ENCODE measurements at regions not wholly inside any gene's neighbourhood (a gene's known extent, or its start where the extent isn't known, plus 50 kb on each side); places are given as distances from the start of the nearest gene placed in this dataset.

GRCh38 chr1:101428562-101428961 is 191.7 kb downstream of the S1PR1 start:
- Histone ChIP-seq H2BK12ac (ENCODE audit: low read depth, low read length) (no peak overlapping the region), H4K5ac (ENCODE audit: insufficient read length, low read depth, low read length) (no peak overlapping the region), H2BK15ac (ENCODE audit: low read length) (no peak overlapping the region), H2AFZ (ENCODE audit: low read length) (no peak overlapping the region), H3K56ac (replicated peaks; ENCODE audit: insufficient read length, low read depth, low read length) (no peak overlapping the region), H3K4me3 (ENCODE audit: extremely low read depth in 1 of 4, insufficient read depth in 2 of 4, low read depth in 3 of 4, low read length in 4 of 4) (no peak overlapping the region), H3K79me1 (ENCODE audit: low read depth, low read length) (no peaks in the 10 kb centered on the region), H4K20me1 (replicated peaks in 1 of 2; ENCODE audit: control insufficient read depth in 1 of 2, insufficient read depth in 2 of 2, low read length in 2 of 2) (no peaks in the 10 kb centered on the region), H3K27ac (ENCODE audit: low read depth, low read length) (no peak overlapping the region), H4K91ac (replicated peaks; ENCODE audit: insufficient read length, low read length) (no peak overlapping the region), H2BK120ac (replicated peaks; ENCODE audit: low read depth, low read length) (no peak overlapping the region), H3K36me3 (ENCODE audit: control insufficient read depth in 2 of 4, insufficient read depth in 4 of 4, low read length in 3 of 4) (no peaks in the 10 kb centered on the region), H3K9ac (replicated peaks in 1 of 4; ENCODE audit: extremely low read depth in 1 of 4, low read depth in 3 of 4, low read length in 3 of 4) (no peak overlapping the region), H3K14ac (ENCODE audit: insufficient read length) (no peak overlapping the region), H3K18ac (ENCODE audit: extremely low read depth, low read length) (no peak overlapping the region), H3K23ac (ENCODE audit: insufficient read length) (no peak overlapping the region), H3K79me2 (ENCODE audit: control insufficient read depth in 1 of 2, insufficient read depth in 2 of 2, low read length in 2 of 2) (no peaks in the 10 kb centered on the region), H2BK20ac (ENCODE audit: low read length) (no peak overlapping the region), H3K4ac (replicated peaks; ENCODE audit: insufficient read length, low read depth, low read length) (no peak overlapping the region), H2AK5ac (ENCODE audit: low read depth, low read length) (no peak overlapping the region), H3K4me1 (replicated peaks in 1 of 4; ENCODE audit: control insufficient read depth in 3 of 4, insufficient read depth in 4 of 4, low read length in 3 of 4) (no peaks in the 10 kb centered on the region), H3K4me2 (ENCODE audit: insufficient read depth in 1 of 2, low read depth in 2 of 2, low read length in 2 of 2) (no peak overlapping the region), H2BK5ac (ENCODE audit: low read depth, low read length) (no peak overlapping the region), H4K8ac (ENCODE audit: extremely low read depth, insufficient read depth, low read length) (no peak overlapping the region), H3K27me3 (replicated peaks in 1 of 4; ENCODE audit: control insufficient read depth in 3 of 4, extremely low read depth in 1 of 4, insufficient read depth in 3 of 4, low read length in 3 of 4) (no peaks in the 10 kb centered on the region), H3K9me3 (ENCODE audit: insufficient read depth in 2 of 2, low read depth in 1 of 2, low read length in 1 of 2) (0 out of 4 replicates have a peak, but pooled peaks cover 0 to 6% of the 10 kb centered on the region in 2 experiments), H3K23me2 (ENCODE audit: low read depth, low read length) (no peaks in the 10 kb centered on the region)
- POLR2A ChIA-PET (ENCODE audit: partially characterized antibody): no interaction called here
- 95% methylated on average over 1 of the region's 1 CpG; no CpG with 5 or more reads in 1 of the 2 experiments for WGBS, 2 experiments (ENCODE audit: extremely low coverage in 1 of 2, insufficient coverage in 1 of 2, insufficient read length in 1 of 2, insufficient replicate concordance in 2 of 2, low coverage in 1 of 2, low lambda C conversion rate in 2 of 2, missing lambda C conversion rate in 1 of 2)
- no peak for DNase-seq (ENCODE audit: low read depth in 1 of 2, low spot score in 2 of 2)
- no peak for TF ChIP-seq BACH1 (IDR thresholded peaks at IDR 0.05; ENCODE audit: low read length)
- no peak for TF ChIP-seq EGR1 (IDR thresholded peaks at IDR 0.05; ENCODE audit: borderline replicate concordance, low read depth, low read length)
- no peak for TF ChIP-seq ASH2L (IDR thresholded peaks at IDR 0.05; ENCODE audit: low read length)
- TF ChIP-seq MAFK (IDR thresholded peaks at IDR 0.05; ENCODE audit: low read depth, low read length): no peak
- no peak for TF ChIP-seq POU5F1 (IDR thresholded peaks at IDR 0.05; ENCODE audit: low read depth, low read length)
- TF ChIP-seq RAD21 (IDR thresholded peaks at IDR 0.05 in 1 of 2, conservative IDR thresholded peaks at IDR 0.05 in 1 of 2; ENCODE audit: low read depth in 2 of 2, low read length in 2 of 2): no peak
- FAIRE-seq: no peak
- CTCF ChIA-PET (ENCODE audit: partially characterized antibody): no interaction called here
